Mammary epithelial cell (primary cell): ENCODE measurements at regions not wholly inside any gene's neighbourhood (a gene's known extent, or its start where the extent isn't known, plus 50 kb on each side); places are given as distances from the start of the nearest gene placed in this dataset.

Source experiments
- EZH2 ChIP-seq: IDR thresholded peaks from 2 replicates; pipeline ENCODE4 v1.6.1; 2012; ENCODE audit warnings: low read length, inconsistent platforms, borderline replicate concordance
- TF ChIP-seq, protein P1 (sequence below), 2 donors: IDR thresholded peaks in 1 of 2; conservative IDR thresholded peaks in 1 of 2; 2 replicates each; pipeline ENCODE4 v1.5.1; 2011 to 2012; ENCODE audit warnings: inconsistent platforms in 2 of 2, low read length in 2 of 2, mild to moderate bottlenecking in 2 of 2, control low read depth in 1 of 2, low read depth in 1 of 2; ENCODE audit not compliant: insufficient read depth in 1 of 2; ENCODE audit errors: extremely low read depth in 1 of 2

DNA sequence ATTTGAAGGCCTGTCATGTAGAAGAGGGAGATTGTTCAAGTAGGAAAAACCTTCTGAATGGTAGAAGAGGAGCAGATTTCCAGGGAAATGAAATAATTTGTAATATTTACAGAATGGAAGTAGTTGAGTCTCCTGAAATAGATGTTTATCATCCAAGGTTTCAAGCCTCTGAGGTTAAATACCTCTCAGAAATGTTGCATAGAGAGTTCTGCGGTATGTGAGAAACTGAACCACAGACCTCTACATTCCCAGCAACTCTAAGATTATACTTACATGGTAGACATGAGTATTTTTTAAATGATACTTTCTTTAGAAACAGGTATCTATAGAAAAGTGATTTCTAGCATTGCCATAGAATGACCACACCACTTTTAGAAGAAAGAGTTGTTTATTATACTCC lies 379.8 kb upstream of the FANCL start:
- TF ChIP-seq, protein P1, sequence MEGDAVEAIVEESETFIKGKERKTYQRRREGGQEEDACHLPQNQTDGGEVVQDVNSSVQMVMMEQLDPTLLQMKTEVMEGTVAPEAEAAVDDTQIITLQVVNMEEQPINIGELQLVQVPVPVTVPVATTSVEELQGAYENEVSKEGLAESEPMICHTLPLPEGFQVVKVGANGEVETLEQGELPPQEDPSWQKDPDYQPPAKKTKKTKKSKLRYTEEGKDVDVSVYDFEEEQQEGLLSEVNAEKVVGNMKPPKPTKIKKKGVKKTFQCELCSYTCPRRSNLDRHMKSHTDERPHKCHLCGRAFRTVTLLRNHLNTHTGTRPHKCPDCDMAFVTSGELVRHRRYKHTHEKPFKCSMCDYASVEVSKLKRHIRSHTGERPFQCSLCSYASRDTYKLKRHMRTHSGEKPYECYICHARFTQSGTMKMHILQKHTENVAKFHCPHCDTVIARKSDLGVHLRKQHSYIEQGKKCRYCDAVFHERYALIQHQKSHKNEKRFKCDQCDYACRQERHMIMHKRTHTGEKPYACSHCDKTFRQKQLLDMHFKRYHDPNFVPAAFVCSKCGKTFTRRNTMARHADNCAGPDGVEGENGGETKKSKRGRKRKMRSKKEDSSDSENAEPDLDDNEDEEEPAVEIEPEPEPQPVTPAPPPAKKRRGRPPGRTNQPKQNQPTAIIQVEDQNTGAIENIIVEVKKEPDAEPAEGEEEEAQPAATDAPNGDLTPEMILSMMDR (conservative IDR thresholded peaks at IDR 0.05 in 1 of 2, IDR thresholded peaks at IDR 0.05 in 1 of 2; ENCODE audit: extremely low read depth in 1 of 2, insufficient read depth in 1 of 2, low read depth in 1 of 2, low read length in 2 of 2), result no peak
- no peak for TF ChIP-seq EZH2
